NB4 (cell line): ENCODE measurements at regions not wholly inside any gene's neighbourhood (a gene's known extent, or its start where the extent isn't known, plus 50 kb on each side); places are given as distances from the start of the nearest gene placed in this dataset.

Experiments used
- DNase-seq: peaks from one replicate; pipeline ENCODE4 v3.0.0; 2010; ENCODE audit warnings: low read depth
- H3K4me3 ChIP-seq: one replicate; pipeline ENCODE4 v1.5.1; 2011; ENCODE audit warnings: mild to moderate bottlenecking, low read depth, low read length, moderate library complexity
- CTCF ChIP-seq: IDR thresholded peaks from one replicate; pipeline ENCODE4 v1.5.1; 2012; ENCODE audit warnings: low read depth, low read length
- MAX ChIP-seq: IDR thresholded peaks from 2 replicates; pipeline ENCODE4 v1.6.1; 2011; ENCODE audit warnings: low read depth, low read length
- MYC ChIP-seq: IDR thresholded peaks from 2 replicates; pipeline ENCODE4 v1.6.1; 2011; ENCODE audit warnings: low read depth, low read length
- POLR2A ChIP-seq: IDR thresholded peaks from 2 replicates; pipeline ENCODE4 v1.6.1; 2011; ENCODE audit warnings: mild to moderate bottlenecking; ENCODE audit not compliant: insufficient read length; ENCODE audit errors: extremely low read depth

GRCh38 chr13:97082461-97083207 is 88.4 kb upstream of the OXGR1 start:
- no peak for TF ChIP-seq MAX
- TF ChIP-seq MYC, result no peak
- TF ChIP-seq CTCF, result no peak
- TF ChIP-seq POLR2A, result no peak
- peak overlapping the region; percentile 14 for H3K4me3 ChIP-seq
- DNase-seq, result peak; percentile 9

- TF ChIP-seq CTCF (no peak), POLR2A (no peak), MAX (no peak), MYC (no peak)
- no peak for DNase-seq
- no peak overlapping the region for H3K4me3 ChIP-seq
Measured at GRCh38 chr13:97091196-97091595, 96.9 kb upstream of the OXGR1 start.

GRCh38 chr13:97100821-97101220 is 106.5 kb upstream of the OXGR1 start:
- DNase-seq, result peak; percentile 38

GRCh38 chr13:97101912-97102708 is 107.8 kb upstream of the OXGR1 start:
- no peak overlapping the region for H3K4me3 ChIP-seq
- no peak for DNase-seq
- TF ChIP-seq MYC, result no peak
- no peak for TF ChIP-seq MAX
- no peak for TF ChIP-seq CTCF
- TF ChIP-seq POLR2A, result no peak

More at GRCh38 chr13:97100821-97101220, 106.5 kb upstream of the OXGR1 start:
- no peak overlapping the region for H3K4me3 ChIP-seq
- no peak for TF ChIP-seq CTCF
- TF ChIP-seq POLR2A, result no peak
- no peak for TF ChIP-seq MAX
- no peak for TF ChIP-seq MYC

GRCh38 chr13:97106323-97106722 is 112.0 kb upstream of the OXGR1 start:
- no peak for TF ChIP-seq POLR2A
- no peak for TF ChIP-seq MAX
- TF ChIP-seq MYC, result no peak
- no peak for TF ChIP-seq CTCF
- H3K4me3 ChIP-seq, result no peak overlapping the region
- no peak for DNase-seq
